SK-N-SH (cell line): ENCODE measurements at regions not wholly inside any gene's neighbourhood (a gene's known extent, or its start where the extent isn't known, plus 50 kb on each side); places are given as distances from the start of the nearest gene placed in this dataset.

Experiments
- CTCF ChIA-PET: fragments of 300-600, 350-600 bp; formaldehyde crosslinking; extraction: SDS; loops from one replicate; lab custom pipeline; 2021; lab: Yijun Ruan, JAX
- POLR2A ChIA-PET: fragments of 350-600 bp; sonication (Branson Sonifier 250); formaldehyde crosslinking; extraction: SDS; loops from one replicate; lab custom pipeline; 2020; ENCODE audit warnings: antibody characterized with exemption, inconsistent platforms; lab: Yijun Ruan, JAX
- DNase-seq: peaks from one replicate; pipeline ENCODE4 v3.0.0; 2012
- H2AFZ ChIP-seq: fragments of 200-600 bp; sonication (generic); 2 replicates; pipeline ENCODE4 v1.8.1; 2016; ENCODE audit warnings: antibody characterized with exemption, mild to moderate bottlenecking, low read depth
- H3F3A ChIP-seq: fragments of 200-600 bp; sonication (generic); replicated peaks from 2 replicates; pipeline ENCODE3; 2016; ENCODE audit warnings: antibody characterized with exemption, mild to moderate bottlenecking; ENCODE audit not compliant: insufficient read depth
- H3K27ac ChIP-seq, 2 experiments: fragments of 200-500 bp in 1 of 2; fragments of 200-600 bp in 1 of 2; sonication (Bioruptor generic) in 1 of 2; sonication (generic), shearing (Covaris generic) in 1 of 2; 2 replicates each; pipeline versions ENCODE4 v1.5.1 to v1.6.1; 2014 to 2016; ENCODE audit warnings: low read depth in 2 of 2, inconsistent platforms in 1 of 2, low read length in 1 of 2, mild to moderate bottlenecking in 1 of 2, mixed read lengths in 1 of 2
- H3K27me3 ChIP-seq: fragments of 200-600 bp; sonication (generic), shearing (Covaris generic); 2 replicates; pipeline ENCODE4 v1.6.1; 2016; ENCODE audit warnings: mixed run types; ENCODE audit not compliant: insufficient read depth
- H3K36me3 ChIP-seq, 2 experiments: fragments of 200-500 bp in 1 of 2; fragments of 200-600 bp in 1 of 2; sonication (Bioruptor generic) in 1 of 2; sonication (generic) in 1 of 2; replicated peaks in 1 of 2; 2 replicates each; pipeline versions ENCODE3 to v1.5.1; 2014 to 2016; ENCODE audit warnings: low read length in 1 of 2, mild to moderate bottlenecking in 1 of 2; ENCODE audit not compliant: insufficient read depth in 2 of 2, control insufficient read depth in 1 of 2
- H3K4me1 ChIP-seq, 2 experiments: fragments of 200-500 bp in 1 of 2; fragments of 200-600 bp in 1 of 2; sonication (Bioruptor generic) in 1 of 2; sonication (generic), shearing (Covaris generic) in 1 of 2; 2 replicates each; pipeline versions ENCODE4 v1.5.1 to v1.6.1; 2014 to 2016; ENCODE audit warnings: low read depth in 1 of 2, low read length in 1 of 2, mixed run types in 1 of 2; ENCODE audit not compliant: insufficient read depth in 2 of 2, control insufficient read depth in 1 of 2
- H3K4me2 ChIP-seq: fragments of 200-600 bp; sonication (generic), shearing (Covaris generic); 2 replicates; pipeline ENCODE4 v1.6.1; 2017; ENCODE audit warnings: mixed run types
- H3K4me3 ChIP-seq, 2 experiments: fragments of 200-500 bp in 1 of 2; fragments of 200-600 bp in 1 of 2; sonication (Bioruptor generic) in 1 of 2; sonication (generic), shearing (Covaris generic) in 1 of 2; 2 replicates each; pipeline versions ENCODE4 v1.5.1 to v1.8.1; 2014 to 2016; ENCODE audit warnings: low read depth in 2 of 2, inconsistent platforms in 1 of 2, low read length in 1 of 2, mild to moderate bottlenecking in 1 of 2, mixed read lengths in 1 of 2, moderate library complexity in 1 of 2
- H3K79me2 ChIP-seq: fragments of 200-600 bp; sonication (generic); 2 replicates; pipeline ENCODE4 v1.8.1; 2017; ENCODE audit warnings: mild to moderate bottlenecking; ENCODE audit not compliant: insufficient read depth
- H3K9ac ChIP-seq: fragments of 200-600 bp; sonication (generic); 2 replicates; pipeline ENCODE4 v1.6.1; 2017; ENCODE audit warnings: mixed run types
- H3K9me2 ChIP-seq: fragments of 200-600 bp; sonication (generic); 2 replicates; pipeline ENCODE4 v1.6.1; 2017; ENCODE audit warnings: mixed run types
- H3K9me3 ChIP-seq: fragments of 200-600 bp; sonication (generic); 2 replicates; pipeline ENCODE4 v1.6.1; 2017; ENCODE audit warnings: mixed run types, mild to moderate bottlenecking, moderate library complexity
- H4K20me1 ChIP-seq: fragments of 200-600 bp; sonication (generic); 2 replicates; pipeline ENCODE4 v1.6.1; 2017; ENCODE audit warnings: mild to moderate bottlenecking, mixed run types; ENCODE audit not compliant: insufficient read depth
- CTCF ChIP-seq: fragments of 200-600 bp; sonication (generic); IDR thresholded peaks from 2 replicates; pipeline ENCODE4 v1.6.1; 2017; ENCODE audit warnings: antibody characterized with exemption, mild to moderate bottlenecking, moderate library complexity
- FOXJ3 ChIP-seq: sonication (generic); formaldehyde crosslinking; IDR thresholded peaks from 2 replicates; pipeline ENCODE4 v1.5.1; 2020; ENCODE audit warnings: mild to moderate bottlenecking, missing genetic modification reagents
- GABPA ChIP-seq: IDR thresholded peaks from 2 replicates; pipeline ENCODE4 v1.4.0; 2012; ENCODE audit warnings: low read depth, mild to moderate bottlenecking
- GATA2 ChIP-seq: sonication (generic); formaldehyde crosslinking; IDR thresholded peaks from 2 replicates; pipeline ENCODE4 v1.5.0; 2020; ENCODE audit warnings: mild to moderate bottlenecking, missing genetic modification reagents
- MAX ChIP-seq: IDR thresholded peaks from 2 replicates; pipeline ENCODE4 v1.4.0; 2012; ENCODE audit warnings: low read depth
- MXI1 ChIP-seq: IDR thresholded peaks from 2 replicates; pipeline ENCODE4 v1.6.1; 2012; ENCODE audit warnings: mild to moderate bottlenecking, low read depth, low read length, improper control_type of control experiment
- NRF1 ChIP-seq: IDR thresholded peaks from 2 replicates; pipeline ENCODE4 v1.6.1; 2012; ENCODE audit warnings: low read depth, mild to moderate bottlenecking, low read length
- RAD21 ChIP-seq: IDR thresholded peaks from 2 replicates; pipeline ENCODE4 v1.6.1; 2012; ENCODE audit warnings: mild to moderate bottlenecking, low read length
- RCOR1 ChIP-seq: fragments of 150-350 bp; IDR thresholded peaks from 2 replicates; pipeline ENCODE4 v1.6.1; 2017; ENCODE audit warnings: antibody characterized with exemption, low read length
- REST ChIP-seq: IDR thresholded peaks from 2 replicates; pipeline ENCODE4 v1.6.1; 2012; ENCODE audit warnings: mild to moderate bottlenecking, low read depth, low read length, moderate library complexity
- RFX5 ChIP-seq: IDR thresholded peaks from 2 replicates; pipeline ENCODE4 v1.6.1; 2012; ENCODE audit warnings: mild to moderate bottlenecking, improper control_type of control experiment, low read length
- TCF12 ChIP-seq: IDR thresholded peaks from 2 replicates; pipeline ENCODE4 v1.4.0; 2012
- TEAD4 ChIP-seq: IDR thresholded peaks from 2 replicates; pipeline ENCODE4 v1.4.0; 2012; ENCODE audit warnings: mild to moderate bottlenecking, borderline replicate concordance; ENCODE audit not compliant: insufficient read depth
- USF1 ChIP-seq: IDR thresholded peaks from 2 replicates; pipeline ENCODE4 v1.4.0; 2012; ENCODE audit warnings: low read depth, borderline replicate concordance
- YY1 ChIP-seq: IDR thresholded peaks from 2 replicates; pipeline ENCODE4 v1.4.0; 2012; ENCODE audit warnings: low read depth, mild to moderate bottlenecking
- ZBTB33 ChIP-seq: IDR thresholded peaks from 2 replicates; pipeline ENCODE4 v1.4.0; 2012; ENCODE audit warnings: low read depth, borderline replicate concordance
- WGBS: methylation state at CpG from one replicate; pipeline ENCODE4 v1.1.6; 2017; ENCODE audit warnings: low lambda C conversion rate; 5-methylcytosine and 5-hydroxymethylcytosine counted together

- Histone ChIP-seq H3K4me1 (no peaks in the 10 kb centered on the region; a peak in 1 of 4 replicates), H3K9ac (no peak overlapping the region), H3K4me2 (no peak overlapping the region), H3K27me3 (no peaks in the 10 kb centered on the region), H4K20me1 (no peaks in the 10 kb centered on the region), H3K27ac (no peak overlapping the region), H3K4me3 (no peak overlapping the region), H3K79me2 (no peaks in the 10 kb centered on the region), H3K9me2 (no peaks in the 10 kb centered on the region), H3K36me3 (no peaks in the 10 kb centered on the region), H3K9me3 (no peaks in the 10 kb centered on the region), H2AFZ (no peak overlapping the region), H3F3A (no peaks in the 10 kb centered on the region)
- POLR2A ChIA-PET: no interaction called here
- no peak for DNase-seq
- 59% methylated on average over 12 of the region's 16 CpGs for WGBS
- TF ChIP-seq TEAD4 (no peak), FOXJ3 (CRISPR knock-in tag) (no peak), RAD21 (no peak)
- CTCF ChIA-PET: interaction anchor here (1.0 to 1.9 kb wide), 2 partner anchors 74 to 221 kb away, joined by 3 to 7 read pairs; no protein-coding TSS in a partner anchor
These were observed 55.7 kb upstream of the FRMD1 start for GRCh38 chr6:168134560-168135201.

- no peaks in the 10 kb centered on the region for H4K20me1 ChIP-seq
- H3K9ac ChIP-seq: no peak overlapping the region
- no peaks in the 10 kb centered on the region for H3K27me3 ChIP-seq
- H3K27ac ChIP-seq: no peak overlapping the region
- H2AFZ ChIP-seq: no peak overlapping the region
- 28% methylated on average over 11 of the region's 16 CpGs for WGBS
- H3K9me3 ChIP-seq: no peaks in the 10 kb centered on the region
- CTCF ChIA-PET: interaction anchor here (0.6 to 3.9 kb wide), 8 partner anchors 17 to 236 kb away, joined by 3 to 32 read pairs (median 6); no protein-coding TSS in a partner anchor
- no peaks in the 10 kb centered on the region for H3K79me2 ChIP-seq
- POLR2A ChIA-PET: no interaction called here
- no peak overlapping the region for H3K4me2 ChIP-seq
- no peaks in the 10 kb centered on the region for H3K36me3 ChIP-seq
- H3K4me3 ChIP-seq: no peak overlapping the region
- no peaks in the 10 kb centered on the region; a peak in 1 of 4 replicates for H3K4me1 ChIP-seq
- no peak for DNase-seq
- H3K9me2 ChIP-seq: no peaks in the 10 kb centered on the region
- H3F3A ChIP-seq: no peaks in the 10 kb centered on the region
- TF ChIP-seq CTCF (no peak), MXI1 (no peak), MAX (no peak), USF1 (no peak), RFX5 (no peak), RCOR1 (no peak), YY1 (no peak), TCF12 (no peak), GABPA (no peak), REST (no peak), NRF1 (no peak), ZBTB33 (no peak), GATA2 (CRISPR knock-in tag) (no peak)
These were observed 54.9 kb upstream of the FRMD1 start for GRCh38 chr6:168133687-168134559.
